GM23248 (cell line): ENCODE measurements at regions not wholly inside any gene's neighbourhood (a gene's known extent, or its start where the extent isn't known, plus 50 kb on each side); places are given as distances from the start of the nearest gene placed in this dataset.

Experiments
- DNase-seq: peaks from one replicate; pipeline ENCODE4 v3.0.0-alpha.2; 2015
- H2AFZ ChIP-seq: fragments of 200-600 bp; sonication (generic); 2 replicates; pipeline ENCODE4 v1.6.1; 2016; ENCODE audit warnings: antibody characterized with exemption
- H3F3A ChIP-seq: fragments of 200-600 bp; sonication (generic); 2 replicates; pipeline ENCODE4 v1.6.1; 2016; ENCODE audit warnings: mild to moderate bottlenecking, antibody characterized with exemption, mixed run types; ENCODE audit not compliant: insufficient read depth
- H3K27ac ChIP-seq: fragments of 200-600 bp; sonication (generic); 2 replicates; pipeline ENCODE4 v1.5.1; 2016; ENCODE audit warnings: mild to moderate bottlenecking
- H3K27me3 ChIP-seq: fragments of 200-600 bp; sonication (generic); replicated peaks from 2 replicates; pipeline ENCODE4 v1.6.1; 2016; ENCODE audit warnings: mild to moderate bottlenecking; ENCODE audit not compliant: insufficient read depth
- H3K36me3 ChIP-seq: fragments of 200-600 bp; sonication (generic); 2 replicates; pipeline ENCODE4 v1.6.1; 2016; ENCODE audit warnings: low read depth, mild to moderate bottlenecking
- H3K4me1 ChIP-seq: fragments of 200-600 bp; sonication (generic); 2 replicates; pipeline ENCODE4 v1.6.1; 2016; ENCODE audit warnings: mild to moderate bottlenecking; ENCODE audit not compliant: insufficient read depth
- H3K4me2 ChIP-seq: fragments of 200-600 bp; sonication (generic); one replicate; pipeline ENCODE4 v1.6.1; 2016; ENCODE audit warnings: mild to moderate bottlenecking; ENCODE audit not compliant: unreplicated experiment
- H3K4me3 ChIP-seq: fragments of 200-600 bp; sonication (generic); 2 replicates; pipeline ENCODE4 v1.5.1; 2016; ENCODE audit warnings: mild to moderate bottlenecking
- H3K79me2 ChIP-seq: fragments of 200-600 bp; sonication (generic); 2 replicates; pipeline ENCODE4 v1.6.1; 2016; ENCODE audit warnings: mild to moderate bottlenecking; ENCODE audit not compliant: insufficient read depth
- H3K9ac ChIP-seq: fragments of 200-600 bp; sonication (generic); 2 replicates; pipeline ENCODE4 v1.6.1; 2016; ENCODE audit warnings: mild to moderate bottlenecking
- H3K9me2 ChIP-seq: fragments of 200-600 bp; sonication (generic); 2 replicates; pipeline ENCODE4 v1.6.1; 2016; ENCODE audit warnings: mixed run types, mild to moderate bottlenecking, moderate library complexity; ENCODE audit not compliant: insufficient read depth
- H3K9me3 ChIP-seq: fragments of 200-600 bp; sonication (generic); one replicate; pipeline ENCODE4 v1.6.1; 2017; ENCODE audit warnings: low read depth
- H4K20me1 ChIP-seq: fragments of 200-600 bp; sonication (generic); 2 replicates; pipeline ENCODE4 v1.6.0; 2016; ENCODE audit not compliant: insufficient read depth
- EZH2 ChIP-seq: fragments of 200-600 bp; sonication (generic); IDR thresholded peaks from 2 replicates; pipeline ENCODE4 v1.6.1; 2018; ENCODE audit warnings: antibody characterized with exemption, mild to moderate bottlenecking; ENCODE audit not compliant: insufficient read depth, poor library complexity, severe bottlenecking
- EZH2phosphoT487 ChIP-seq: fragments of 200-600 bp; sonication (generic); IDR thresholded peaks from 2 replicates; pipeline ENCODE4 v1.6.1; 2018; ENCODE audit warnings: antibody characterized with exemption, moderate library complexity, mild to moderate bottlenecking, low read depth; ENCODE audit not compliant: insufficient read depth
- WGBS, 2 experiments: methylation state at CpG; one replicate each; pipeline ENCODE4 v1.1.6; 2015 to 2017; ENCODE audit warnings: low lambda C conversion rate in 2 of 2, low coverage in 1 of 2; ENCODE audit errors: missing lambda C conversion rate in 2 of 2; 5-methylcytosine and 5-hydroxymethylcytosine counted together
- in situ Hi-C: fragments of 300-500 bp; cut with MboI; formaldehyde crosslinking; loops from 2 replicates; pipeline ENCODE4 v1.15.0; 2020

GRCh38 chr10:2784766-2785165 is 282.6 kb upstream of the PFKP start:
- no peaks in the 10 kb centered on the region for H3K9me3 ChIP-seq
- H2AFZ ChIP-seq: no peak overlapping the region
- H3K4me3 ChIP-seq: no peak overlapping the region
- H3K27me3 ChIP-seq: no peaks in the 10 kb centered on the region
- no peak for TF ChIP-seq EZH2phosphoT487
- no peak for TF ChIP-seq EZH2
- H3K36me3 ChIP-seq: no peaks in the 10 kb centered on the region
- H4K20me1 ChIP-seq: no peaks in the 10 kb centered on the region
- no peak overlapping the region for H3K4me2 ChIP-seq
- no peaks in the 10 kb centered on the region for H3K79me2 ChIP-seq
- H3K27ac ChIP-seq: no peak overlapping the region
- no peaks in the 10 kb centered on the region for H3K4me1 ChIP-seq
- H3F3A ChIP-seq: no peaks in the 10 kb centered on the region
- WGBS, 2 experiments: 36 to 44% methylated on average over 7 of the region's 7 CpGs
- no peak overlapping the region for H3K9ac ChIP-seq
- H3K9me2 ChIP-seq: no peaks in the 10 kb centered on the region
- no peak for DNase-seq
- in situ Hi-C loops: no loop called here

- Histone ChIP-seq H3K36me3 (no peaks in the 10 kb centered on the region), H3K79me2 (no peaks in the 10 kb centered on the region), H3K27me3 (no peaks in the 10 kb centered on the region), H2AFZ (no peak overlapping the region), H3K4me2 (no peak overlapping the region), H3K4me1 (no peaks in the 10 kb centered on the region), H3K9ac (no peak overlapping the region), H3F3A (no peaks in the 10 kb centered on the region), H4K20me1 (no peaks in the 10 kb centered on the region), H3K4me3 (no peak overlapping the region), H3K27ac (no peak overlapping the region), H3K9me3 (no peaks in the 10 kb centered on the region), H3K9me2 (no peaks in the 10 kb centered on the region)
- WGBS, 2 experiments: 35 to 39% methylated on average over 9 of the region's 9 CpGs
- in situ Hi-C loops: no loop called here
- no peak for DNase-seq
- TF ChIP-seq EZH2phosphoT487 (no peak), EZH2 (no peak)
Observed at GRCh38 chr10:2782950-2783349, 284.4 kb upstream of the PFKP start.

- H3K9me2 ChIP-seq: no peaks in the 10 kb centered on the region
- H3K79me2 ChIP-seq: no peaks in the 10 kb centered on the region
- no peak overlapping the region for H3K4me3 ChIP-seq
- H3F3A ChIP-seq: no peaks in the 10 kb centered on the region
- H2AFZ ChIP-seq: no peak overlapping the region
- WGBS, 2 experiments: 13 to 17% methylated on average over 3 of the region's 3 CpGs
- no peaks in the 10 kb centered on the region for H3K9me3 ChIP-seq
- H3K36me3 ChIP-seq: no peaks in the 10 kb centered on the region
- in situ Hi-C loops: no loop called here
- H3K27ac ChIP-seq: no peak overlapping the region
- no peaks in the 10 kb centered on the region for H3K27me3 ChIP-seq
- DNase-seq: no peak
- no peaks in the 10 kb centered on the region for H4K20me1 ChIP-seq
- no peak for TF ChIP-seq EZH2
- TF ChIP-seq EZH2phosphoT487: no peak
- H3K4me1 ChIP-seq: no peaks in the 10 kb centered on the region
- H3K4me2 ChIP-seq: no peak overlapping the region
- no peak overlapping the region for H3K9ac ChIP-seq
Observed at GRCh38 chr10:2782265-2782664, 285.1 kb upstream of the PFKP start.

GRCh38 chr10:2777666-2778355 is 289.5 kb upstream of the PFKP start:
- Histone ChIP-seq H4K20me1 (no peaks in the 10 kb centered on the region), H3K27ac (no peak overlapping the region), H3K79me2 (no peaks in the 10 kb centered on the region), H3F3A (no peaks in the 10 kb centered on the region), H3K4me2 (no peak overlapping the region), H3K9ac (no peak overlapping the region), H3K36me3 (no peaks in the 10 kb centered on the region), H3K9me3 (no peaks in the 10 kb centered on the region), H3K4me1 (no peaks in the 10 kb centered on the region), H3K9me2 (no peaks in the 10 kb centered on the region), H3K27me3 (no peaks in the 10 kb centered on the region), H3K4me3 (no peak overlapping the region), H2AFZ (no peak overlapping the region)
- WGBS, 2 experiments: 19 to 22% methylated on average over 5 of the region's 5 CpGs
- DNase-seq: no peak
- TF ChIP-seq EZH2phosphoT487: no peak
- TF ChIP-seq EZH2: no peak
- in situ Hi-C loops: no loop called here
